Dedifferentiated amniotic fluid mesenchymal stem cell (primary cell): ENCODE measurements at regions not wholly inside any gene's neighbourhood (a gene's known extent, or its start where the extent isn't known, plus 50 kb on each side); places are given as distances from the start of the nearest gene placed in this dataset.
"Not testable (repeated sequence)": the region's sequence is repeated elsewhere in the genome, so short reads cannot be mapped to it uniquely, and the experiment has no call there.

Experiments used
- DNase-seq: peaks from one replicate; pipeline ENCODE4 v3.0.0-alpha.2; 2016; ENCODE audit errors: extremely low spot score

DNA sequence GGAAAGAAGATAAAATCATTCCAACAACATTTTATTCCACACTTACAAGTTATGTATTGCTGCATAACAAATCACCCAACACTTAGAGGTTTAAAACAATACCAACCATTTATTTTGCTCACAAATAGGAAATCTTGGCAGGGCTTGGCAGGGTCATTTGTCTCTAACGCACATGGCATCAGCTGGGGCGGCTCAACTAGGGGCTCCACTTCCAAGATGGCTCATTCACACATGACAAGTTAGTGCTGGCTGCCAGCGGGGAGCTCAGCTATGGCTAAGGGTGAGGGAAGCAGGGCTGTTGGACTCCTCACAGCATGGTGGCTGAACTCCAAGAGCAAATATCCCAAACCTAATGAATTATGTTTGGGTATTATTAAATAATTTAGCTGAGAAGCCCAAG is 377.0 kb downstream of the ZNF674 start:
- no peak for DNase-seq

DNA sequence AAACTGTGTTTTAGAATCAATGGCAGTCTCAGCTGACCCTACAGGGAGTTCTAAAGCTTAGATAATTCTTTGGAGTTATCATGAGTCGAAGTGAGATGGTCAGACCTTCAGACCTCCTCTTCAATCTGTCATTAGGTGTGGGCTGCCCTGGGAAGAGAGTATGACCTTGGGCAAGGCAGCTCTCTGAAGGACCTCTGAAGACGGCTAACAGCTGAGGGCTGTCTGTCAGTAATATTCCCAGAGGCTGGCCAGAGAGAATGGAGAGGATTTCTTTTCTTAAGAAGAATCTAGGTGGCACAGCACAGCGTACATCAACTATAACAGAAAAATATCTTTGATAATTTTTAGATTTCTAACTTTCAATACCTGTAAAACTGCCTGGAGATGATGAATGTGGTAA is 379.4 kb downstream of the ZNF674 start:
- DNase-seq, result no peak

- peak; percentile 55 for DNase-seq
Observed at GRCh38 chrX:46165411-46165810, 379.8 kb downstream of the ZNF674 start.

DNA sequence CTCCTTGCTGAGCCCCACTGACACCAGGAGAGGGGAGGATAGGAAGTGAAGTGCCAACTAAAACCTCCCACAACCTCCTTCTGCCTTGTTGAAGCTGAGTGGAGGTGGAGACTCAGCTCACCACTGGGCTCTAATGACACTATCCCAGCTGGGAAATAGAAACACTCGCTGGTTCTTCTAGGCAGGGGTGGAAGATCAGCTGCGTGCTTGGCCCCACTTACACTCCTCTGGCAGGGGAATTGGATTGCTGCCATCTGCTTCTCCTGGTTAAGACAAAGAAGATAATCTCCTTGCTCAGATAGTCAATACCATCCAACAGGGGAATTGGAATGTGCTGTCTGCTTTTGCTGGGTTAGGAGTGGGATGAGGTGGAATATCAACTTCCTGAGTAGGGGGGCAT is 392.5 kb downstream of the ZNF674 start:
- DNase-seq, result no peak

DNA sequence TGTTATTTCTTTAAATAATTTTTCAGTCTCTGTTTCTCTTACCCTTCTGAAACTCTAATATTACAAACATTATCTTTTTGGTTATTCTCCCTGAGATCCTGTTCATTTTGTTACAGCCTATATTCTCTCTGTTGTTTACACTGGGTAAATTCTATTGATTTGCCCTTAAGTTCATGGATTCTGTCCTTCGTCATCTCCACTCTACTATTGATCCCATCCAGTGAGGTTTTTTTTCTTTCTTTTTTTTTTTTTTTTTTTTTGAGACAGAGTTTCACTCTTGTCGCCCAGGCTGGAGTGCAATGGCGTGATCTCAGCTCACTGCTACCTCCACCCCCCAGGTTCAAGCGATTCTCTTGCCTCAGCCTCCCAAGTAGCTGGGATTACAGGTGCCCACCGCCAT is 393.9 kb downstream of the ZNF674 start:
- not testable (repeated sequence) for DNase-seq

DNA sequence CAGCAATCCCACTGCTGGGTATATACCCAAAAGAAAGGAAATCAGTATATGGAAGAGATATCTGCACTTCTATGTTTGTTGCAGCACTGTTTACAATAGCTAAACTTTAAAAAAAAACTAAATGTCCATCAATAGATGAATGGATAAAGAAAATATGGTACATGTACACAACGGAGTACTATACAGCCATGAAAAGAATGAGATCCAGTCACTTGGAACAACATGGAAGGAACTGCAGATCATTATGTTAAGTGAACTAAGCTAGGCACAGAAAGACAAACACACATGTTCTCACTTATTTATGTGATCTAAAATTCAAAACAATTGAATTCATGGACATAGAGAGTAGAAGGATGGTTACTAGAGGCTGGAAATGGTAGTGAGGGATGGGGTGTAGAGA is 400.7 kb downstream of the ZNF674 start:
- no peak for DNase-seq

DNA sequence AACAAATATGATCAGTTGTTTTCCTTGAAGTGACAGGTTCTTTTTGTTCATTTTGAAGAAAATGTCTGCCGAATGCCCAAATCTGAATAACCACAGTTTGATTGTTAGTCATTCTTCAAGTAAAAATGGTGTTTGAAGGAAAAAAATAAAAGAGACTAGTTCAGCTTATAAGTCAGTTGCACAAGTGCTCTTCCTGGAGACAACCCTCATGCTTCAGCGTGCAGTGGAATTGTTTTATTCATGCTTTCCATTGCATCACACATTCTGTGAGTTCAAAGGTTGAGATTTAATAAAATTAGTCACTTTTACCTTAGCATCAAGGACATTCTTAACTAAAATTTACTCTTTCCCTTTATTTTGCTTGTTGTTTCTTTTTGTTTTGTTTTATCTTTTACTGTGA is 404.9 kb downstream of the ZNF674 start:
- no peak for DNase-seq

DNA sequence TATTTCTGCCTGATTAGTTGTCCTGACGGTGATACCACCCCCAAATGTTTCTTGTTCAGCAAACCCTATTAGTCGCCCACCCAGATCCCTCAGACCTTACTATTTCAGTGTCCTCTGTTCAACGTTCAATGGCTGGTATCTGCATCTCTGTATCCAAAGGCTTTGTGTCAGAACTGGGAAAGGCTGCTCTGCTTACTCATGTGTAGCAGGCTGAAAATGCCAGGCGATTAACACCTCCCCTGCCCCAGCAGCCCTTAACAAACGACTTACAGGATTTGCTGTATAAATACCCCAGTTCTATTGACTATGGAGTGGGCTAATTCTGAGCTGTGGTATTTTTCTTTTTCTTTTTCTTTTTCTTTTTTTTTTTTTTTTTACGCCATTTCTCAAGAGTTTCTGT is 415.0 kb downstream of the ZNF674 start:
- DNase-seq, result no peak

DNA sequence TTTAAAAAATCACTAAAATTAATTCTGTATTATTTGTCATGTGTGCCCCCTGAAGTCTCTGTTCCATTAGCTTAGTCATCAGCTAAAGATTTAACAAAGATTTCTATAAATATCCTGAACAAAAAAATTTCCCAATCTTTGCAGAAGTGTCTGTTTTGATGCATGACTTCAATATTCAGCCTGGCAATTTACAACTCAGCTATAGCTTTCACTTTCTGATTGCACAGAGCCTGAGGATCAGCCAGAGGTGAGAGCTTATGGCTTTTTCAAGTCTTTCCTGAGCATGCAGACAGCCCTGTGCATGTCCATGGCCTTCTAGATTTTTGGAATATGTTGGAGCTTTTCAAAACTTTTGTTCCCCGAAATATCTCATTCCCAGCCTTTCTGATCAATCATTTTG is 420.1 kb downstream of the ZNF674 start:
- DNase-seq, result no peak

- no peak for DNase-seq
Observed at GRCh38 chrX:46117234-46117633, 428.0 kb downstream of the ZNF674 start.

GRCh38 chrX:46087310-46087709 is 457.9 kb downstream of the ZNF674 start:
- not testable (repeated sequence) for DNase-seq

DNA sequence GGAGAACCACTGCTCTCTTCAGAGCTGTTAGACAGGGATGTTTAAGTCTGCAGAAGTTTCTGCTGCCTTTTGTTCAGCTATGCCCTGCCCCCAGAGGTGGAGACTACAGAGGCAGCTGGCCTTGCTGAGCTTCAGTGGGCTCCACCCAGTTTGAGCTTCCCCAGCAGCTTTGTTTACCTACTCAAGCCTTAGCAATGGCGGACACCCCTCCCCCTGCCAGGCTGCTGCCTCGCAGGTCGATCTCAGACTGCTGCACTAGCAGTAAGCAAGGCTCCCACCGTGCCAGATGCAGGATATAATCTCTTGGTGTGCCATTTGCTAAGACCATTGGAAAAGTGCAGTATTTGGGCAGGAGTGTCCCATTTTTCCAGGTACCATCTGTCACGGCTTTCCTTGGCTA is 465.1 kb downstream of the ZNF674 start:
- not testable (repeated sequence) for DNase-seq

GRCh38 chrX:46072791-46073190 is 472.4 kb downstream of the ZNF674 start:
- no peak for DNase-seq

DNA sequence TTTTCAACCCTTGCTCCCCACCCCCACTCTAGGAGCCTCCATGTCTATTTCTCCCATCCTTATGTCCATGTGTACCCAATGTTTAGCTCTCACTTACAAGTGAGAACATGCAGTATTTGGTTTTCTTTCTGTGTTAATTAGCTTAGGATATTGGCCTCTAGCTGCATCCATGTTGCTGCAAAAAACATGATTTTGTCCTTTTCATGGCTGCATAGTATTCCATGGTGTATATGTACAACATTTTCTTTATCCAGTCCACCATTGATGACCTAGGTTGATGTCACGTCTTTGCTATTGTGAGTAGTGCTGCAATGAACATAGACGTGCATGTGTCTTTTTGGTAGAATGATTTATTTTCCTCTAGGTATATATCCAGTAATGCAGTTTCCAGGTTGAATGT is 472.8 kb downstream of the ZNF674 start:
- DNase-seq, result no peak

- no peak for DNase-seq
Observed at GRCh38 chrX:46070421-46070820, 474.8 kb downstream of the ZNF674 start.

- no peak for DNase-seq
Observed at GRCh38 chrX:46059316-46059715, 485.9 kb downstream of the ZNF674 start.

GRCh38 chrX:46044486-46044885 is 500.7 kb downstream of the ZNF674 start:
- no peak for DNase-seq

GRCh38 chrX:46040001-46040400 is 505.2 kb downstream of the ZNF674 start:
- DNase-seq, result no peak

GRCh38 chrX:46039526-46039925 is 505.7 kb downstream of the ZNF674 start:
- no peak for DNase-seq

- peak; percentile 46 for DNase-seq
Observed at GRCh38 chrX:46036508-46036907, 508.7 kb downstream of the ZNF674 start.

DNA sequence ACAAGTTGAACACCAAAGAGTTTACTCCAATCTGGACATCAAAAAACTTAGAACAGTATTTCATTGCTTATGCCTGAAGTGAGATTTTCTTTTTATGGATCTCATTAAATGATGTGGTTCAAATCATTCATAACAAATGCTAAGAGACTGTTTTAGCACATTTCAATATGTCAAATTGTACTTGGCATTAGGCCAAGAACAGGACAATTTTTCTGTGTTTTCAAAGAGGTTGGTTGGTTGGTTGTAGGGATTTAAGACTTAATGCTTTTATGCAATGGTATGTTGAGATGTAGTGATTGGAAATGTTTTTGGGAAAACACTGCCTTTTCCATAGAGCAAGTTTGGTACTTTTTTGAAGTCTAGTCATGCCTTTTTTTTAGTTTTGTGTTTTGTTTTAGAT is 510.4 kb downstream of the ZNF674 start:
- no peak for DNase-seq

GRCh38 chrX:46029777-46030176 is 515.4 kb downstream of the ZNF674 start:
- DNase-seq, result no peak

GRCh38 chrX:46016296-46016695 is 528.9 kb downstream of the ZNF674 start:
- DNase-seq, result no peak

DNA sequence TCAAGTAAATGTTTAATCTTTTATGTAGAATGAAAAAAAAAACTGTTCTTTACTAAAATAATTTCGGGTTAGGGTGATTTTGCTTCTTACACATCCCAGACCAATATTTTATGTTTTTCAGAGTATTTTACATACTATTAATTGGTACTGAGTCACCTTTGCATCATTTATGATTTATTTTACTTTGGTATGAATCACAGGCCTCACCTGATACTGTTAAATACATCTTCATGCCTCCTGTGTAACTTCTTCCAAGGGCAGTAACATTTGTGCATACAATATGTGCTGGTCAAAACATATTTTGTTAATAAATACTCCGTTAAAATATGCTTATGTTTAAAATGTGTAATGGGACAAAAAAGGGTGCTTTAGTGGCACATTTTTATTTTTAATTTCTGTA is 529.6 kb downstream of the ZNF674 start:
- no peak for DNase-seq
